ENCODE measurements at regions not wholly inside any gene's neighbourhood (a gene's known extent, or its start where the extent isn't known, plus 50 kb on each side); places are given as distances from the start of the nearest gene placed in this dataset.

DNA sequence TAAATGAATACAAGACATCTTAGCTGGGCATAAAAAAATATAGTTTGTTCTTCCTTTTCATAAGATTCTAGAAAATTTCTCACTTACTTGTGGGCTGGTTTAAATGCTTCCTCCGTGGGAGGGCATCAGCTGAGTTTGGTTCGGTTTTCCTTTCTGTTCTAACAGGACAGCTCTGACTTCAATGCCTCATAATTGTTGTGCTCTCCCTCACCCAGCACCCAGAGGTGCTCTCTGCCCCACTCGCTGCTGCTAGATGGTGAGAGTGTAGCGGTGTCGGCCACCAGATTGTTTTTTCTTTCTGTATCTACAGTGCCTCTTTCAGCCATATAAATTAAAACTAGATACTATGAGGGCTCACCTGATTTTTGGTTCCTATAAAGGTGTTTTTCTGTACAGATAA is 407.2 kb upstream of the CDH7 start:
- Histone ChIP-seq H2AFZ (ENCODE audit: low read length) (no peak overlapping the region), H3K4me2 (ENCODE audit: low read depth, low read length) (no peak overlapping the region), H3K9ac (ENCODE audit: insufficient read depth, low read depth, low read length) (no peak overlapping the region), H3K27me3 (ENCODE audit: control insufficient read depth in 1 of 2, insufficient read depth in 2 of 2, low read length in 2 of 2) (no peaks in the 10 kb centered on the region), H4K20me1 (ENCODE audit: insufficient read depth, low read length) (no peaks in the 10 kb centered on the region), H3K4me1 (ENCODE audit: insufficient read depth, low read length) (no peaks in the 10 kb centered on the region), H3K27ac (ENCODE audit: extremely low read length, insufficient read depth, low read length) (no peak overlapping the region), H3K36me3 (replicated peaks in 1 of 2; ENCODE audit: control insufficient read depth in 1 of 2, insufficient read depth in 2 of 2, low read length in 2 of 2) (no peaks in the 10 kb centered on the region), H3K79me2 (ENCODE audit: insufficient read depth, low read length) (no peaks in the 10 kb centered on the region), H3K9me3 (ENCODE audit: low read length) (no peaks in the 10 kb centered on the region), H3K4me3 (replicated peaks in 1 of 3; ENCODE audit: insufficient read depth in 1 of 3, low read depth in 2 of 3, low read length in 3 of 3) (no peak overlapping the region)
- TF ChIP-seq BCL6 (CRISPR knock-in tag; IDR thresholded peaks at IDR 0.05) = no peak
- CTCF ChIA-PET (ENCODE audit: low intra/inter-chr PET ratio, low total read pairs) = no interaction called here
- DNase-seq (ENCODE audit: low spot score) (no peak), ATAC-seq (no peak), FAIRE-seq (no peak)
- 6% methylated on average over 5 of the region's 5 CpGs for WGBS (ENCODE audit: low lambda C conversion rate)
- POLR2A ChIA-PET = no interaction called here
- BruUV-seq (replicated peaks) = no TSS peak
- in situ Hi-C loops (cut with HindIII; ENCODE audit: extremely low pct_ligation_motif_present, low pct_unique_long_range_greater_than_20kb) = no loop called here
- intact Hi-C loops (cut with micrococcal nuclease; ENCODE audit: unreplicated experiment) = no loop called here

DNA sequence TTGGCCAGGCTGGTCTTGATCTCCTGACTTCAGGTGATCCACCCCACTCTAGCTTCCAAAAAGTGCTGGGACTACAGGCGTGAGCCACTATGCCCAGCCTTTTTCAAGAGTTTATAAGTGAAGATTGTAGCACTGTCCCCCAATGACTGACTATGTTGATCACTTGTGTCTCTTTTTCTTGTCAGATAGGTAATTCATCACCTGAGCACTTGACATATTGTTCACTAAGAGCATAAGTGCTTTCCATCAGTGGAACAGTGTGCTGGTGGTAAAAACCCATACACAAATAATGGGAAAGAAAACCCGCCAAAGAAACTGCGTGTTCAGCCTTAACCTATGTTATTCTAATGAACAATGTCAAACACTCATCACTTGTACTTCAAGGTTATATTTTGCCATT is 414.4 kb upstream of the CDH7 start:
- no peaks in the 10 kb centered on the region for H3K79me2 ChIP-seq (ENCODE audit: insufficient read depth, low read length)
- no peak overlapping the region for H3K27ac ChIP-seq (ENCODE audit: extremely low read length, insufficient read depth, low read length)
- intact Hi-C loops (cut with micrococcal nuclease; ENCODE audit: unreplicated experiment) (no loop called here), in situ Hi-C loops (cut with HindIII; ENCODE audit: extremely low pct_ligation_motif_present, low pct_unique_long_range_greater_than_20kb) (no loop called here)
- no peak overlapping the region for H3K4me3 ChIP-seq (replicated peaks in 1 of 3; ENCODE audit: insufficient read depth in 1 of 3, low read depth in 2 of 3, low read length in 3 of 3)
- H3K9me3 ChIP-seq (ENCODE audit: low read length) = no peaks in the 10 kb centered on the region
- no peaks in the 10 kb centered on the region for H4K20me1 ChIP-seq (ENCODE audit: insufficient read depth, low read length)
- H3K27me3 ChIP-seq (ENCODE audit: control insufficient read depth in 1 of 2, insufficient read depth in 2 of 2, low read length in 2 of 2) = no peaks in the 10 kb centered on the region
- DNase-seq (ENCODE audit: low spot score) (no peak), ATAC-seq (no peak), FAIRE-seq (no peak)
- BruUV-seq (replicated peaks) = no TSS peak
- ChIA-PET POLR2A (no interaction called here), CTCF (ENCODE audit: low intra/inter-chr PET ratio, low total read pairs) (no interaction called here)
- no peak overlapping the region for H2AFZ ChIP-seq (ENCODE audit: low read length)
- no peak overlapping the region for H3K4me2 ChIP-seq (ENCODE audit: low read depth, low read length)
- no peaks in the 10 kb centered on the region for H3K4me1 ChIP-seq (ENCODE audit: insufficient read depth, low read length)
- no peak overlapping the region for H3K9ac ChIP-seq (ENCODE audit: insufficient read depth, low read depth, low read length)
- H3K36me3 ChIP-seq (replicated peaks in 1 of 2; ENCODE audit: control insufficient read depth in 1 of 2, insufficient read depth in 2 of 2, low read length in 2 of 2) = no peaks in the 10 kb centered on the region
- 7% methylated on average over 3 of the region's 3 CpGs for WGBS (ENCODE audit: low lambda C conversion rate)
- TF ChIP-seq, protein P1, sequence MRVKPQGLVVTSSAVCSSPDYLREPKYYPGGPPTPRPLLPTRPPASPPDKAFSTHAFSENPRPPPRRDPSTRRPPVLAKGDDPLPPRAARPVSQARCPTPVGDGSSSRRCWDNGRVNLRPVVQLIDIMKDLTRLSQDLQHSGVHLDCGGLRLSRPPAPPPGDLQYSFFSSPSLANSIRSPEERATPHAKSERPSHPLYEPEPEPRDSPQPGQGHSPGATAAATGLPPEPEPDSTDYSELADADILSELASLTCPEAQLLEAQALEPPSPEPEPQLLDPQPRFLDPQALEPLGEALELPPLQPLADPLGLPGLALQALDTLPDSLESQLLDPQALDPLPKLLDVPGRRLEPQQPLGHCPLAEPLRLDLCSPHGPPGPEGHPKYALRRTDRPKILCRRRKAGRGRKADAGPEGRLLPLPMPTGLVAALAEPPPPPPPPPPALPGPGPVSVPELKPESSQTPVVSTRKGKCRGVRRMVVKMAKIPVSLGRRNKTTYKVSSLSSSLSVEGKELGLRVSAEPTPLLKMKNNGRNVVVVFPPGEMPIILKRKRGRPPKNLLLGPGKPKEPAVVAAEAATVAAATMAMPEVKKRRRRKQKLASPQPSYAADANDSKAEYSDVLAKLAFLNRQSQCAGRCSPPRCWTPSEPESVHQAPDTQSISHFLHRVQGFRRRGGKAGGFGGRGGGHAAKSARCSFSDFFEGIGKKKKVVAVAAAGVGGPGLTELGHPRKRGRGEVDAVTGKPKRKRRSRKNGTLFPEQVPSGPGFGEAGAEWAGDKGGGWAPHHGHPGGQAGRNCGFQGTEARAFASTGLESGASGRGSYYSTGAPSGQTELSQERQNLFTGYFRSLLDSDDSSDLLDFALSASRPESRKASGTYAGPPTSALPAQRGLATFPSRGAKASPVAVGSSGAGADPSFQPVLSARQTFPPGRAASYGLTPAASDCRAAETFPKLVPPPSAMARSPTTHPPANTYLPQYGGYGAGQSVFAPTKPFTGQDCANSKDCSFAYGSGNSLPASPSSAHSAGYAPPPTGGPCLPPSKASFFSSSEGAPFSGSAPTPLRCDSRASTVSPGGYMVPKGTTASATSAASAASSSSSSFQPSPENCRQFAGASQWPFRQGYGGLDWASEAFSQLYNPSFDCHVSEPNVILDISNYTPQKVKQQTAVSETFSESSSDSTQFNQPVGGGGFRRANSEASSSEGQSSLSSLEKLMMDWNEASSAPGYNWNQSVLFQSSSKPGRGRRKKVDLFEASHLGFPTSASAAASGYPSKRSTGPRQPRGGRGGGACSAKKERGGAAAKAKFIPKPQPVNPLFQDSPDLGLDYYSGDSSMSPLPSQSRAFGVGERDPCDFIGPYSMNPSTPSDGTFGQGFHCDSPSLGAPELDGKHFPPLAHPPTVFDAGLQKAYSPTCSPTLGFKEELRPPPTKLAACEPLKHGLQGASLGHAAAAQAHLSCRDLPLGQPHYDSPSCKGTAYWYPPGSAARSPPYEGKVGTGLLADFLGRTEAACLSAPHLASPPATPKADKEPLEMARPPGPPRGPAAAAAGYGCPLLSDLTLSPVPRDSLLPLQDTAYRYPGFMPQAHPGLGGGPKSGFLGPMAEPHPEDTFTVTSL (CRISPR knock-in tag; IDR thresholded peaks at IDR 0.05; ENCODE audit: borderline replicate concordance) = no peak
- no peak for TF ChIP-seq SAP130 (CRISPR knock-in tag; IDR thresholded peaks at IDR 0.05; ENCODE audit: low read depth)
- no peak for TF ChIP-seq KDM6A (CRISPR knock-in tag; IDR thresholded peaks at IDR 0.05; ENCODE audit: low read depth)
- TF ChIP-seq NONO (IDR thresholded peaks at IDR 0.05) = no peak
- TF ChIP-seq NONO (CRISPR knock-in tag; conservative IDR thresholded peaks at IDR 0.05) = no peak
- no peak for TF ChIP-seq ZKSCAN1 (IDR thresholded peaks at IDR 0.05; ENCODE audit: low read length)
- TF ChIP-seq CCAR2 (optimal IDR thresholded peaks at IDR 0.05; ENCODE audit: low read depth, low read length) = no peak
- TF ChIP-seq PHF5A (CRISPR knock-in tag; IDR thresholded peaks at IDR 0.05; ENCODE audit: low read depth, unreplicated experiment) = no peak
- TF ChIP-seq, protein P2, sequence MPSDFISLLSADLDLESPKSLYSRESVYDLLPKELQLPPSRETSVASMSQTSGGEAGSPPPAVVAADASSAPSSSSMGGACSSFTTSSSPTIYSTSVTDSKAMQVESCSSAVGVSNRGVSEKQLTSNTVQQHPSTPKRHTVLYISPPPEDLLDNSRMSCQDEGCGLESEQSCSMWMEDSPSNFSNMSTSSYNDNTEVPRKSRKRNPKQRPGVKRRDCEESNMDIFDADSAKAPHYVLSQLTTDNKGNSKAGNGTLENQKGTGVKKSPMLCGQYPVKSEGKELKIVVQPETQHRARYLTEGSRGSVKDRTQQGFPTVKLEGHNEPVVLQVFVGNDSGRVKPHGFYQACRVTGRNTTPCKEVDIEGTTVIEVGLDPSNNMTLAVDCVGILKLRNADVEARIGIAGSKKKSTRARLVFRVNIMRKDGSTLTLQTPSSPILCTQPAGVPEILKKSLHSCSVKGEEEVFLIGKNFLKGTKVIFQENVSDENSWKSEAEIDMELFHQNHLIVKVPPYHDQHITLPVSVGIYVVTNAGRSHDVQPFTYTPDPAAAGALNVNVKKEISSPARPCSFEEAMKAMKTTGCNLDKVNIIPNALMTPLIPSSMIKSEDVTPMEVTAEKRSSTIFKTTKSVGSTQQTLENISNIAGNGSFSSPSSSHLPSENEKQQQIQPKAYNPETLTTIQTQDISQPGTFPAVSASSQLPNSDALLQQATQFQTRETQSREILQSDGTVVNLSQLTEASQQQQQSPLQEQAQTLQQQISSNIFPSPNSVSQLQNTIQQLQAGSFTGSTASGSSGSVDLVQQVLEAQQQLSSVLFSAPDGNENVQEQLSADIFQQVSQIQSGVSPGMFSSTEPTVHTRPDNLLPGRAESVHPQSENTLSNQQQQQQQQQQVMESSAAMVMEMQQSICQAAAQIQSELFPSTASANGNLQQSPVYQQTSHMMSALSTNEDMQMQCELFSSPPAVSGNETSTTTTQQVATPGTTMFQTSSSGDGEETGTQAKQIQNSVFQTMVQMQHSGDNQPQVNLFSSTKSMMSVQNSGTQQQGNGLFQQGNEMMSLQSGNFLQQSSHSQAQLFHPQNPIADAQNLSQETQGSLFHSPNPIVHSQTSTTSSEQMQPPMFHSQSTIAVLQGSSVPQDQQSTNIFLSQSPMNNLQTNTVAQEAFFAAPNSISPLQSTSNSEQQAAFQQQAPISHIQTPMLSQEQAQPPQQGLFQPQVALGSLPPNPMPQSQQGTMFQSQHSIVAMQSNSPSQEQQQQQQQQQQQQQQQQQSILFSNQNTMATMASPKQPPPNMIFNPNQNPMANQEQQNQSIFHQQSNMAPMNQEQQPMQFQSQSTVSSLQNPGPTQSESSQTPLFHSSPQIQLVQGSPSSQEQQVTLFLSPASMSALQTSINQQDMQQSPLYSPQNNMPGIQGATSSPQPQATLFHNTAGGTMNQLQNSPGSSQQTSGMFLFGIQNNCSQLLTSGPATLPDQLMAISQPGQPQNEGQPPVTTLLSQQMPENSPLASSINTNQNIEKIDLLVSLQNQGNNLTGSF (CRISPR knock-in tag; IDR thresholded peaks at IDR 0.05) = no peak
